OCI-LY7 (cell line): ENCODE measurements at regions not wholly inside any gene's neighbourhood (a gene's known extent, or its start where the extent isn't known, plus 50 kb on each side); places are given as distances from the start of the nearest gene placed in this dataset.

Experiments used
- CTCF ChIP-seq: fragments of 200-600 bp; sonication (generic); conservative IDR thresholded peaks from 2 replicates; pipeline ENCODE4 v1.5.1; 2014; ENCODE audit warnings: mild to moderate bottlenecking, antibody characterized with exemption, low read length, moderate library complexity, mixed read lengths
- EZH2phosphoT487 ChIP-seq: fragments of 200-600 bp; sonication (generic); IDR thresholded peaks from 2 replicates; pipeline ENCODE4 v1.6.1; 2018; ENCODE audit warnings: low read depth, borderline replicate concordance, mild to moderate bottlenecking, mixed run types, antibody characterized with exemption, low read length, moderate library complexity, mixed read lengths

GRCh38 chr4:137468836-137469235 is 63.5 kb downstream of the PCDH18 start:
- no peak for TF ChIP-seq CTCF
- TF ChIP-seq EZH2phosphoT487: no peak
